Neural cell (in vitro differentiated cells): ENCODE measurements at regions not wholly inside any gene's neighbourhood (a gene's known extent, or its start where the extent isn't known, plus 50 kb on each side); places are given as distances from the start of the nearest gene placed in this dataset.

ENCODE experiments used
- H2AFZ ChIP-seq: fragments of 200-600, 300-800 bp; sonication (generic), shearing (Covaris generic); 2 replicates; pipeline ENCODE4 v1.6.0; 2014; ENCODE audit warnings: low read depth, mild to moderate bottlenecking, antibody characterized with exemption, low read length, moderate library complexity
- H3F3A ChIP-seq: fragments of 200-600 bp; shearing (Covaris generic); 2 replicates; pipeline ENCODE4 v1.6.1; 2016; ENCODE audit warnings: mild to moderate bottlenecking, moderate library complexity, mixed read lengths, antibody characterized with exemption, low read length; ENCODE audit not compliant: insufficient read depth, poor library complexity, severe bottlenecking
- H3K27ac ChIP-seq: fragments of 200-600, 300-800 bp; sonication (generic), shearing (Covaris generic); 2 replicates; pipeline ENCODE4 v1.5.1; 2014; ENCODE audit warnings: mild to moderate bottlenecking, low read length, moderate library complexity
- H3K27me3 ChIP-seq: fragments of 300-800, 200-600 bp; sonication (generic), shearing (Covaris generic); 2 replicates; pipeline ENCODE4 v1.6.0; 2014; ENCODE audit warnings: mild to moderate bottlenecking, low read depth, low read length, moderate library complexity; ENCODE audit not compliant: insufficient read depth
- H3K36me3 ChIP-seq: fragments of 300-800, 200-600 bp; sonication (generic), shearing (Covaris generic); 2 replicates; pipeline ENCODE4 v1.5.1; 2014; ENCODE audit warnings: mild to moderate bottlenecking, antibody characterized with exemption, low read length, moderate library complexity; ENCODE audit not compliant: insufficient read depth
- H3K4me2 ChIP-seq: fragments of 300-800, 200-600 bp; sonication (generic), shearing (Covaris generic); 2 replicates; pipeline ENCODE4 v1.6.0; 2014; ENCODE audit warnings: mild to moderate bottlenecking, low read length
- H3K4me3 ChIP-seq: fragments of 300-800, 200-600 bp; sonication (generic), shearing (Covaris generic); 2 replicates; pipeline ENCODE4 v1.5.1; 2014; ENCODE audit warnings: mild to moderate bottlenecking, low read length, moderate library complexity
- H3K79me2 ChIP-seq: fragments of 200-600 bp; shearing (Covaris generic); replicated peaks from 2 replicates; pipeline ENCODE4 v1.6.0; 2014; ENCODE audit warnings: mild to moderate bottlenecking, low read length, moderate library complexity; ENCODE audit not compliant: insufficient read depth
- H3K9ac ChIP-seq: fragments of 300-800, 200-600 bp; sonication (generic), shearing (Covaris generic); 2 replicates; pipeline ENCODE4 v1.6.1; 2016; ENCODE audit warnings: mild to moderate bottlenecking, low read length, mixed read lengths
- H3K9me2 ChIP-seq: fragments of 200-600 bp; shearing (Covaris generic); 2 replicates; pipeline ENCODE4 v1.6.1; 2016; ENCODE audit warnings: mild to moderate bottlenecking, low read length, mixed read lengths; ENCODE audit not compliant: insufficient read depth
- H3K9me3 ChIP-seq: fragments of 200-600, 300-800 bp; sonication (generic), shearing (Covaris generic); 2 replicates; pipeline ENCODE4 v1.6.1; 2016; ENCODE audit warnings: mild to moderate bottlenecking, mixed run types, low read length, moderate library complexity, mixed read lengths
- H4K20me1 ChIP-seq: fragments of 200-600 bp; shearing (Covaris generic); 2 replicates; pipeline ENCODE4 v1.6.1; 2016; ENCODE audit warnings: mild to moderate bottlenecking, mixed run types; ENCODE audit not compliant: insufficient read depth
- CTCF ChIP-seq: fragments of 450-650 bp; IDR thresholded peaks from 2 replicates; pipeline ENCODE4 v1.5.1; 2014; ENCODE audit warnings: antibody characterized with exemption, mild to moderate bottlenecking, moderate library complexity; ENCODE audit not compliant: poor library complexity, severe bottlenecking
- EP300 ChIP-seq: fragments of 450-650 bp; conservative IDR thresholded peaks from 2 replicates; pipeline ENCODE4 v1.6.1; 2014; ENCODE audit warnings: antibody characterized with exemption, mild to moderate bottlenecking, moderate library complexity; ENCODE audit not compliant: poor library complexity, severe bottlenecking
- EZH2 ChIP-seq: fragments of 200-600, 300-800 bp; shearing (Covaris generic), sonication (generic); IDR thresholded peaks from 2 replicates; pipeline ENCODE4 v1.6.1; 2014; ENCODE audit warnings: antibody characterized with exemption, low read length, borderline replicate concordance, mild to moderate bottlenecking; ENCODE audit not compliant: insufficient read depth, poor library complexity, severe bottlenecking
- MXI1 ChIP-seq: fragments of 450-650 bp; conservative IDR thresholded peaks from 2 replicates; pipeline ENCODE4 v1.6.1; 2014; ENCODE audit warnings: antibody characterized with exemption, mild to moderate bottlenecking; ENCODE audit not compliant: poor library complexity, severe bottlenecking
- POLR2AphosphoS5 ChIP-seq: IDR thresholded peaks from 2 replicates; pipeline ENCODE4 v1.6.1; 2012
- RAD21 ChIP-seq: fragments of 450-650 bp; conservative IDR thresholded peaks from 2 replicates; pipeline ENCODE4 v1.6.1; 2014; ENCODE audit warnings: antibody characterized with exemption, mild to moderate bottlenecking, moderate library complexity
- SMC3 ChIP-seq: fragments of 450-650 bp; conservative IDR thresholded peaks from 2 replicates; pipeline ENCODE4 v1.6.1; 2014; ENCODE audit warnings: antibody characterized with exemption, mild to moderate bottlenecking, moderate library complexity; ENCODE audit not compliant: poor library complexity
- TAF1 ChIP-seq: IDR thresholded peaks from 2 replicates; pipeline ENCODE4 v1.6.1; 2012; ENCODE audit warnings: low read depth
- TF ChIP-seq, protein P1 (sequence below): IDR thresholded peaks from 2 replicates; pipeline ENCODE4 v1.6.1; 2012; ENCODE audit warnings: borderline replicate concordance

DNA sequence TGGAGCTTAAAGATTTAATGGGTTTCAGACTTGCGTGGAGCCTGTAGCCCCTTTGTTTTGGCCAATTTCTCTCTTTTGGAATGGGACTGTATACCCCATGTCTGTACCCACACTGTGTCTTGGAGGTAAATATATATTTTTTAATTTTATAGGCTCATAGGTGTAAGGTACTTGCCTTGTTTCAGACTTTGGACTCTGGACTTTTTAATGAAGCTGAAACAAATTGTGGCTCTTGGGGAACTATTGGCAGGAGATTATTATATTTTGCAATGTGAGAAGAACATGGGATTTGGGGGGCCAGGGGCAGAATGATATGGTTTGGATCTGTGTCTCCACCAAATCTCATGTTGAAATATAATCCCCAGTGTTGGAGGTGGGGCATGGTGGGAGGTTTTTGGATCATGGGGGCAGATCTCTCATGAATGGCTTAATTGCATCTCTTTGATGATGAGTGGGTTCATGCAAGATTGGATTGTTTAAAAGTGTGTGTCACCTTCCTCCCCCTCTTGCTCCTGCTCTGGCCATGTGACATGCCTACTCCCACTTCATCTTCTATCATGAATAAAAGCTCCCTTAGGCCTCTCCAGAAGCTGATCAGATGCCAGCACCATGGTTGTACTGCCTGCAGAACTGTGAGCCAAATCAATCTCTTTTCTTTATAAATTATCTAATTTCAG lies 74.1 kb upstream of the ARHGAP20 start:
- Histone ChIP-seq H4K20me1 (no peaks in the 10 kb centered on the region), H3K4me3 (no peak overlapping the region), H3K9me2 (no peaks in the 10 kb centered on the region), H3F3A (no peaks in the 10 kb centered on the region), H3K9me3 (no peaks in the 10 kb centered on the region), H3K27ac (no peak overlapping the region), H3K9ac (no peak overlapping the region), H3K36me3 (no peaks in the 10 kb centered on the region), H3K27me3 (no peaks in the 10 kb centered on the region), H3K79me2 (no peaks in the 10 kb centered on the region), H2AFZ (no peak overlapping the region), H3K4me2 (no peak overlapping the region)
- no peak for TF ChIP-seq EP300

GRCh38 chr11:110785398-110785797 lies 73.2 kb upstream of the ARHGAP20 start:
- TF ChIP-seq RAD21: no peak
- no peak for TF ChIP-seq CTCF
- TF ChIP-seq MXI1: no peak
- TF ChIP-seq SMC3: no peak
- TF ChIP-seq, protein P1, sequence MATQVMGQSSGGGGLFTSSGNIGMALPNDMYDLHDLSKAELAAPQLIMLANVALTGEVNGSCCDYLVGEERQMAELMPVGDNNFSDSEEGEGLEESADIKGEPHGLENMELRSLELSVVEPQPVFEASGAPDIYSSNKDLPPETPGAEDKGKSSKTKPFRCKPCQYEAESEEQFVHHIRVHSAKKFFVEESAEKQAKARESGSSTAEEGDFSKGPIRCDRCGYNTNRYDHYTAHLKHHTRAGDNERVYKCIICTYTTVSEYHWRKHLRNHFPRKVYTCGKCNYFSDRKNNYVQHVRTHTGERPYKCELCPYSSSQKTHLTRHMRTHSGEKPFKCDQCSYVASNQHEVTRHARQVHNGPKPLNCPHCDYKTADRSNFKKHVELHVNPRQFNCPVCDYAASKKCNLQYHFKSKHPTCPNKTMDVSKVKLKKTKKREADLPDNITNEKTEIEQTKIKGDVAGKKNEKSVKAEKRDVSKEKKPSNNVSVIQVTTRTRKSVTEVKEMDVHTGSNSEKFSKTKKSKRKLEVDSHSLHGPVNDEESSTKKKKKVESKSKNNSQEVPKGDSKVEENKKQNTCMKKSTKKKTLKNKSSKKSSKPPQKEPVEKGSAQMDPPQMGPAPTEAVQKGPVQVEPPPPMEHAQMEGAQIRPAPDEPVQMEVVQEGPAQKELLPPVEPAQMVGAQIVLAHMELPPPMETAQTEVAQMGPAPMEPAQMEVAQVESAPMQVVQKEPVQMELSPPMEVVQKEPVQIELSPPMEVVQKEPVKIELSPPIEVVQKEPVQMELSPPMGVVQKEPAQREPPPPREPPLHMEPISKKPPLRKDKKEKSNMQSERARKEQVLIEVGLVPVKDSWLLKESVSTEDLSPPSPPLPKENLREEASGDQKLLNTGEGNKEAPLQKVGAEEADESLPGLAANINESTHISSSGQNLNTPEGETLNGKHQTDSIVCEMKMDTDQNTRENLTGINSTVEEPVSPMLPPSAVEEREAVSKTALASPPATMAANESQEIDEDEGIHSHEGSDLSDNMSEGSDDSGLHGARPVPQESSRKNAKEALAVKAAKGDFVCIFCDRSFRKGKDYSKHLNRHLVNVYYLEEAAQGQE: no peak
- TF ChIP-seq EZH2: no peak
- TF ChIP-seq EP300: no peak
- TF ChIP-seq TAF1: no peak
- no peak for TF ChIP-seq POLR2AphosphoS5
- H3K9me2 ChIP-seq: no peaks in the 10 kb centered on the region

DNA sequence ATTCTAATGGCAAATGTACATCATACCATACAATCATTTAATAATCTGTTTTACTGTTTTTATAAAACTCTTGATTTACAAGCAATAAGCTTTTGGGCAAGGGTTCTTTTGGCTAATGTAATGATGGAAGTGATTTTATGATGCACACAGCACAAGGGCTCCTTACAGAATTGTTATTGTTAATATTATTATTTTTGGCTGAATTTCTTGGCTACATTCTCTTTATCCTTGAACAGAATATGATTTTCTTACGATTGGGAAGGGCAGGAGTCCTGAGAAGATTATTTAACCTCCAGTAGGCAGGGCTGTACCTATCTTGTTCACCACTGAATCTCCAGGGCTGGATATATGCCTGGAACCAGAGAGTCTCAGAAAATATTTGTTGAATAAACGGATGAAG lies 70.4 kb upstream of the ARHGAP20 start:
- H3K9me2 ChIP-seq: no peaks in the 10 kb centered on the region
- TF ChIP-seq POLR2AphosphoS5: no peak
- H3K27me3 ChIP-seq: no peaks in the 10 kb centered on the region
- H3K9me3 ChIP-seq: no peaks in the 10 kb centered on the region
- H3F3A ChIP-seq: no peaks in the 10 kb centered on the region
- H3K27ac ChIP-seq: no peak overlapping the region
- H3K36me3 ChIP-seq: no peaks in the 10 kb centered on the region
- H4K20me1 ChIP-seq: no peaks in the 10 kb centered on the region
- no peak overlapping the region for H3K4me3 ChIP-seq
- H3K79me2 ChIP-seq: no peaks in the 10 kb centered on the region
- no peak overlapping the region for H2AFZ ChIP-seq
- H3K9ac ChIP-seq: no peak overlapping the region
- H3K4me2 ChIP-seq: no peak overlapping the region

More at GRCh38 chr11:110785398-110785797, 73.2 kb upstream of the ARHGAP20 start:
- Histone ChIP-seq H3K4me2 (no peak overlapping the region), H3F3A (no peaks in the 10 kb centered on the region), H2AFZ (no peak overlapping the region), H4K20me1 (no peaks in the 10 kb centered on the region), H3K79me2 (no peaks in the 10 kb centered on the region), H3K27me3 (no peaks in the 10 kb centered on the region), H3K9ac (no peak overlapping the region), H3K27ac (no peak overlapping the region), H3K36me3 (no peaks in the 10 kb centered on the region), H3K4me3 (no peak overlapping the region), H3K9me3 (no peaks in the 10 kb centered on the region)
